Keratinocyte (primary cell): ENCODE measurements at regions not wholly inside any gene's neighbourhood (a gene's known extent, or its start where the extent isn't known, plus 50 kb on each side); places are given as distances from the start of the nearest gene placed in this dataset.

Experiments
- CTCF ChIP-seq, 3 experiments: IDR thresholded peaks in 1 of 3; conservative IDR thresholded peaks in 1 of 3; optimal IDR thresholded peaks in 1 of 3; 2 replicates in 2 of 3; 3 replicates in 1 of 3; pipeline versions ENCODE3 to v1.5.1; 2011; ENCODE audit warnings: low read length in 3 of 3, mild to moderate bottlenecking in 3 of 3, moderate library complexity in 2 of 3, control low read depth in 1 of 3, inconsistent platforms in 1 of 3; ENCODE audit not compliant: insufficient read depth in 2 of 3; ENCODE audit errors: extremely low read depth in 1 of 3
- EZH2 ChIP-seq: IDR thresholded peaks from one replicate; pipeline ENCODE4 v1.6.1; 2012; ENCODE audit warnings: inconsistent platforms, mild to moderate bottlenecking, low read length, moderate library complexity

DNA sequence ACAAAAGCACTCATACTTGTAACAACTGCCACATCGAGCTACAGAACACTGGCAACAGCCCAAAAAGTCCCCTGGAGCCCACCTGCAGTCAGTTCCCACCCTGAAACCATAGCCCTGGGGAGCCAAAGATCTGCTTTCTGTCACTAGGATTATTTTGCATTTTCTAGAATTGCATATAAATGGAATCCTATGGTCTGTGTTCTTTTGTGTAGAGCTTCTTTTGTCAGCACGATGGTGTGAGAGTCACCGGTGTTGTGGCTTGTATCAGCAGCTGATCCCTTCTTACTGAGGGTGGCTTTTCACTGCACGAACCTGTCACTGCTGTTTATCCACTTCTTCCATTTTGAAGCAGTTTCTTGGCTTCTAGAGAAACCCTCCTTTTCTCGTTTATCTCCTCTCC is 60.1 kb upstream of the PRR23E start:
- TF ChIP-seq CTCF (optimal IDR thresholded peaks at IDR 0.05 in 1 of 3, IDR thresholded peaks at IDR 0.05 in 1 of 3, conservative IDR thresholded peaks at IDR 0.05 in 1 of 3; ENCODE audit: extremely low read depth in 1 of 3, insufficient read depth in 2 of 3, low read length in 3 of 3), result no peak
- no peak for TF ChIP-seq EZH2
